HepG2 (cell line): ENCODE measurements at regions not wholly inside any gene's neighbourhood (a gene's known extent, or its start where the extent isn't known, plus 50 kb on each side); places are given as distances from the start of the nearest gene placed in this dataset.

Experiments
- ATAC-seq: fragments of 200-7000 bp; cut with Tn5 transposase; 3 replicates; pipeline ENCODE4 v1.9.1; 2020; ENCODE audit warnings: mild to moderate bottlenecking, moderate library complexity
- BruUV-seq: library from RNA; stranded (reverse); fragments of 400-500 nt; replicated peaks from 2 replicates; lab custom pipeline; 2021; lab: Mats Ljungman, UMichigan
- CTCF ChIA-PET: fragments of 300-600 bp; formaldehyde crosslinking; extraction: SDS; loops from one replicate; lab custom pipeline; 2021; ENCODE audit warnings: low total read pairs, inconsistent platforms, low intra/inter-chr PET ratio; lab: Yijun Ruan, JAX
- POLR2A ChIA-PET: fragments of 350-600 bp; sonication (Branson Sonifier 250); formaldehyde crosslinking; loops from one replicate; lab custom pipeline; 2020; ENCODE audit warnings: antibody characterized with exemption, inconsistent platforms; lab: Yijun Ruan, JAX
- DNase-seq: peaks from one replicate; pipeline ENCODE4 v3.0.0-alpha.2; 2015; ENCODE audit warnings: low spot score
- FAIRE-seq: peaks from 3 replicates; lab custom pipeline; 2011; peaks lifted over from hg19 to GRCh38; lab: Jason Lieb, UNC
- H2AFZ ChIP-seq: one replicate; pipeline ENCODE4 v1.6.1; 2011; ENCODE audit warnings: low read length, inconsistent platforms
- H3K27ac ChIP-seq: fragments of 300-600 bp; 3 replicates; pipeline ENCODE4 v1.8.0; 2011; ENCODE audit warnings: mixed run types, mild to moderate bottlenecking, mixed read lengths, low read length, inconsistent platforms; ENCODE audit not compliant: insufficient read depth; ENCODE audit errors: extremely low read length
- H3K27me3 ChIP-seq, 2 experiments: fragments of 200-600 bp in 1 of 2; 2 replicates in 1 of 2; 3 replicates in 1 of 2; pipeline versions ENCODE4 v1.6.0 to v1.8.0; 2011; ENCODE audit warnings: low read length in 2 of 2, mild to moderate bottlenecking in 2 of 2, moderate library complexity in 2 of 2, inconsistent platforms in 1 of 2; ENCODE audit not compliant: insufficient read depth in 2 of 2, control insufficient read depth in 1 of 2
- H3K36me3 ChIP-seq, 2 experiments: fragments of 200-600 bp in 1 of 2; replicated peaks in 1 of 2; 2 replicates in 1 of 2; 3 replicates in 1 of 2; pipeline versions ENCODE4 v1.5.1 to v1.8.0; 2011; ENCODE audit warnings: low read length in 2 of 2, inconsistent platforms in 1 of 2; ENCODE audit not compliant: insufficient read depth in 2 of 2, control insufficient read depth in 1 of 2
- H3K4me1 ChIP-seq: 2 replicates; pipeline ENCODE4 v1.5.1; 2012; ENCODE audit warnings: low read length, inconsistent platforms; ENCODE audit not compliant: insufficient read depth
- H3K4me2 ChIP-seq: 2 replicates; pipeline ENCODE4 v1.6.0; 2011; ENCODE audit warnings: low read depth, low read length, inconsistent platforms
- H3K4me3 ChIP-seq, 3 experiments: fragments of 200-600 bp in 1 of 3; sonication (generic), shearing (Covaris generic) in 1 of 3; replicated peaks in 1 of 3; 2 replicates each; pipeline ENCODE4 v1.5.1; 2011 to 2016; ENCODE audit warnings: low read length in 3 of 3, inconsistent platforms in 2 of 3, low read depth in 2 of 3, mild to moderate bottlenecking in 2 of 3, control low read depth in 1 of 3, mixed read lengths in 1 of 3; ENCODE audit not compliant: insufficient read depth in 1 of 3
- H3K79me2 ChIP-seq: one replicate; pipeline ENCODE4 v1.6.1; 2011; ENCODE audit warnings: low read length, inconsistent platforms; ENCODE audit not compliant: insufficient read depth
- H3K9ac ChIP-seq: 2 replicates; pipeline ENCODE4 v1.6.0; 2011; ENCODE audit warnings: mild to moderate bottlenecking, low read depth, low read length, inconsistent platforms; ENCODE audit not compliant: insufficient read depth
- H3K9me3 ChIP-seq: 2 replicates; pipeline ENCODE4 v1.5.1; 2012; ENCODE audit warnings: mild to moderate bottlenecking, low read length
- H4K20me1 ChIP-seq: 2 replicates; pipeline ENCODE4 v1.6.0; 2011; ENCODE audit warnings: inconsistent platforms, mild to moderate bottlenecking, low read length, moderate library complexity; ENCODE audit not compliant: insufficient read depth
- ADNP ChIP-seq: sonication (generic); formaldehyde crosslinking; IDR thresholded peaks from 2 replicates; pipeline ENCODE4 v1.4.0; 2020; ENCODE audit warnings: missing genetic modification reagents
- CBFB ChIP-seq: sonication (generic); formaldehyde crosslinking; IDR thresholded peaks from 2 replicates; pipeline ENCODE4 v1.4.0; 2020; ENCODE audit warnings: missing genetic modification reagents
- DBP ChIP-seq: sonication (generic); formaldehyde crosslinking; IDR thresholded peaks from 2 replicates; pipeline ENCODE4 v1.4.0; 2020; ENCODE audit warnings: missing genetic modification reagents; ENCODE audit errors: not compliant biosample characterization
- IKZF1 ChIP-seq: fragments of 450-650 bp; IDR thresholded peaks from 2 replicates; pipeline ENCODE4 v1.7.1; 2016
- NFRKB ChIP-seq: fragments of 450-650 bp; IDR thresholded peaks from 2 replicates; pipeline ENCODE4 v1.6.1; 2017
- POLR2AphosphoS2 ChIP-seq: IDR thresholded peaks from 2 replicates; pipeline ENCODE4 v1.6.1; 2011; ENCODE audit warnings: low read depth, low read length, improper control_type of control experiment
- SSRP1 ChIP-seq: IDR thresholded peaks from 2 replicates; pipeline ENCODE4 v1.6.1; 2016; ENCODE audit warnings: control low read depth
- TBX2 ChIP-seq: sonication (generic); formaldehyde crosslinking; IDR thresholded peaks from 2 replicates; pipeline ENCODE4 v1.5.0; 2020; ENCODE audit warnings: missing genetic modification reagents, mild to moderate bottlenecking, borderline replicate concordance
- ZBTB44 ChIP-seq: sonication (generic); formaldehyde crosslinking; IDR thresholded peaks from 2 replicates; pipeline ENCODE4 v1.4.0; 2020; ENCODE audit warnings: missing genetic modification reagents
- ZNF501 ChIP-seq: sonication (generic); formaldehyde crosslinking; IDR thresholded peaks from 2 replicates; pipeline ENCODE4 v1.5.1; 2020; ENCODE audit warnings: mild to moderate bottlenecking, moderate library complexity, missing genetic modification reagents
- ZNF547 ChIP-seq: sonication (generic); formaldehyde crosslinking; IDR thresholded peaks from 2 replicates; pipeline ENCODE4 v1.5.1; 2020; ENCODE audit warnings: mild to moderate bottlenecking, missing genetic modification reagents
- ZNF567 ChIP-seq: sonication (generic); formaldehyde crosslinking; IDR thresholded peaks from 2 replicates; pipeline ENCODE4 v1.8.1; 2023; ENCODE audit warnings: mild to moderate bottlenecking, missing genetic modification reagents, borderline replicate concordance
- ZNF687 ChIP-seq: sonication (generic); formaldehyde crosslinking; IDR thresholded peaks from 2 replicates; pipeline ENCODE4 v1.5.1; 2020; ENCODE audit warnings: mild to moderate bottlenecking, missing genetic modification reagents, moderate library complexity
- ZNF704 ChIP-seq: sonication (generic); formaldehyde crosslinking; IDR thresholded peaks from 2 replicates; pipeline ENCODE4 v1.8.1; 2023; ENCODE audit warnings: mild to moderate bottlenecking, inconsistent platforms, moderate library complexity, missing genetic modification reagents, borderline replicate concordance
- ZSCAN30 ChIP-seq: sonication (generic); formaldehyde crosslinking; IDR thresholded peaks from 2 replicates; pipeline ENCODE4 v1.5.0; 2020; ENCODE audit warnings: mild to moderate bottlenecking, missing genetic modification reagents
- ZSCAN31 ChIP-seq: sonication (generic); formaldehyde crosslinking; IDR thresholded peaks from 2 replicates; pipeline ENCODE4 v1.5.0; 2020; ENCODE audit warnings: low read depth, mild to moderate bottlenecking, missing genetic modification reagents
- WGBS: methylation state at CpG from one replicate; pipeline ENCODE4 v1.1.6; 2017; ENCODE audit warnings: low lambda C conversion rate; 5-methylcytosine and 5-hydroxymethylcytosine counted together
- in situ Hi-C: cut with HindIII; loops from 2 replicates; pipeline ENCODE4 v1.10.0; 2017; ENCODE audit warnings: low pct_unique_long_range_greater_than_20kb; ENCODE audit not compliant: extremely low pct_ligation_motif_present
- intact Hi-C: fragments of 100-400 bp; cut with micrococcal nuclease; formaldehyde crosslinking; loops from one replicate; pipeline ENCODE4 v1.10.0; 2022; ENCODE audit not compliant: unreplicated experiment

GRCh38 chr22:44574057-44574639 is 76.1 kb upstream of the RTL6 start:
- ChIA-PET POLR2A (no interaction called here), CTCF (no interaction called here)
- H3K79me2 ChIP-seq: no peaks in the 10 kb centered on the region
- H2AFZ ChIP-seq: no peak overlapping the region
- peaks cover 5 to 61% of the 10 kb centered on the region in 2 experiments; a peak in 4 of 5 replicates for H3K27me3 ChIP-seq
- no peak for ATAC-seq
- H3K27ac ChIP-seq: no peak overlapping the region
- TF ChIP-seq ZNF547 (CRISPR knock-in tag): no peak
- no peak for TF ChIP-seq ZNF567
- TF ChIP-seq ZNF704 (CRISPR knock-in tag): no peak
- no peak for TF ChIP-seq IKZF1
- no peak for TF ChIP-seq ZSCAN31 (CRISPR knock-in tag)
- no peak for TF ChIP-seq TBX2 (CRISPR knock-in tag)
- TF ChIP-seq ZNF501 (CRISPR knock-in tag): no peak
- no peak for TF ChIP-seq CBFB (CRISPR knock-in tag)
- TF ChIP-seq NFRKB: no peak
- TF ChIP-seq ZBTB44 (CRISPR knock-in tag): no peak
- TF ChIP-seq DBP (CRISPR knock-in tag): no peak
- TF ChIP-seq ZNF687 (CRISPR knock-in tag): no peak
- TF ChIP-seq POLR2AphosphoS2: no peak
- TF ChIP-seq ADNP (CRISPR knock-in tag): no peak
- no peak for TF ChIP-seq SSRP1 (CRISPR knock-in tag)
- TF ChIP-seq ZSCAN30 (CRISPR knock-in tag): no peak
- no peaks in the 10 kb centered on the region for H3K36me3 ChIP-seq
- DNase-seq: no peak
- BruUV-seq: no TSS peak
- WGBS: 17% methylated on average over 8 of the region's 10 CpGs
- H3K4me3 ChIP-seq: no peak overlapping the region
- no peaks in the 10 kb centered on the region for H4K20me1 ChIP-seq
- no peak overlapping the region for H3K4me2 ChIP-seq
- H3K9me3 ChIP-seq: no peaks in the 10 kb centered on the region
- H3K4me1 ChIP-seq: no peaks in the 10 kb centered on the region
- FAIRE-seq: no peak
- intact Hi-C loops: no loop called here
- H3K9ac ChIP-seq: no peak overlapping the region
- in situ Hi-C loops: no loop called here
